GM19240 (cell line): ENCODE measurements at regions not wholly inside any gene's neighbourhood (a gene's known extent, or its start where the extent isn't known, plus 50 kb on each side); places are given as distances from the start of the nearest gene placed in this dataset.
"Not testable (repeated sequence)": the region's sequence is repeated elsewhere in the genome, so short reads cannot be mapped to it uniquely, and the experiment has no call there.

ENCODE experiments used
- DNase-seq: peaks from one replicate; pipeline ENCODE4 v3.0.0; 2011; ENCODE audit warnings: low spot score; ENCODE audit not compliant: insufficient read length

DNA sequence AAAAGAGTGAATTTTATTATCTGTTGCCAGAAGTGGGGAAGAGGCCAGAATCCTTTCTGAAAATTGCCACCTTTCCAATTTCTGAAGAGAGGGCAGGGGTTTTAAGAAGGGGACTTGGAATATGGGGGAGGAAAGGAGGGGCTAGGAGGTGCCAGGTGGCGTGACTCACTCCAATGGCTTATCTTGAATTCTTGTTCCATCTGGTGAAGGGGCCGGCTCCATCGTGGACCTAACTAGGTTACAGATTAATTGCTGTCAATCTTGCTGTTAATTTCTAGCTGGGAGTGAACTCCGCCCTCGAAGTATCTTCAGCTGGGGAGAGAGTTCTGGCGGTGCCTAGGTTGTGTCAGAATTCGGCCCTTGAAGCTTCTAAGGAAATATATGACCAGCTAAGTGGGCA, 138.7 kb downstream of the YTHDC2 start:
- no peak for DNase-seq

DNA sequence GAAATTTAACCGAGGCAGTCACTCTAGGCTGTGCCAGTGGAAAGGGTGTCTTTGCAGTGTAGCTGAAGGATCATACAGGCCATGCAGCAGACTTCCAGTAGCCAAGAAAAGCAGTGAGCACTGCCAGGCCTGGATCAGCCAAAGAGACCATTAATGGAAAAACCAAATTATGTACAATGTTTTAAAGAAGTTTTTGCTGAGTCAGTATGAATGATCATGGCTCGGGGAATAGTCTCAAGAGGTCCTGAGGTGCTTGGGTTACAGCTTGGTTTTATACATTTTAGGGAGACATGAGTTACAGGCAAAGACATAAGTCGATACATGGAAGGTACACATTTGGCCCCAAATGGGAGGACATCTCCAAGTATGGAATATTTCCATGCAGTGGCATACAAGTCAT, 141.3 kb downstream of the YTHDC2 start:
- DNase-seq: no peak

DNA sequence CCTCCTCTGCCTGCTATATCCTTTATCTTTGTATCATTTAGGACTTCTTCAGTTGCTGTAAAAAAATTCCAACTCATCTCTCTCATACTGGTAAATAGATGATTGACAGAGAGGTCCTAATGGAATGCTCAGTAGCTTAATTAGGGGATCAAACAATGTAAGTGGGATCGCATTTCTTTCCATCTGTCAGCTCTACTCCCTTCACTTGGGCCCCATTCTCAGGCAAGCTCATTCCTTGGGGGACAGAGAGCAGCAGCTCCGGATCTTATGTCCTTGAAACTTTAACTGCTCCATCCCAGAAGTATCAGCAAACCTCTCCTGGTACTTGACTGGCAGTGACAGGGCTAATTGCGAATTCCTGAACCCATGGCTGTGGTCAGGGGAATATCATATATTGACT, 146.7 kb downstream of the YTHDC2 start:
- no peak for DNase-seq

DNA sequence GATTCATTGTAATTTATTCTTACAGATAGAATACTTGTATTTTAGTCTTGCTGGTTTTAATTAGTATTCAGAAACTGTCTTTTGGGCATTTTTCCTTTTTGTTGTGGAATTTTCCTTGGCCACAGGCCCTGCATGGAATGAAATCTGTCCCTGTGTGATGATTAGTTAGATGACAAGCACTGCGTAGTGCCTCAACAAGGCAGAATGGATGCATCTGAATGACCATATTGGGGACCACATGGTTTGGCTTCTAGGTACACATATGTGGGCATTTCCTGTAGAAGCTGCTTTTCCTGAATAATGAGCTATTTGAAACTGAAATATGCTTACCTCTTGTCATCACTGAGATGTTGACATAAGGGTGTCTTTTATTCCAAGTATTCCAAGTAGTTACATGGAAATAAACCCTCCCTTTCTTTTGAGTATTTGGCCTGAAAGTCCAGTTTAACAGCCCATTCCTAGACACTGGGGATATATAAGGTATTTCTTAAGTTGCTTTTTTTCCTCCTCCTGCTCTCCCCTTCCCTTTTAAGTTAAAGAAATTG, 147.3 kb downstream of the YTHDC2 start:
- no peak for DNase-seq

DNA sequence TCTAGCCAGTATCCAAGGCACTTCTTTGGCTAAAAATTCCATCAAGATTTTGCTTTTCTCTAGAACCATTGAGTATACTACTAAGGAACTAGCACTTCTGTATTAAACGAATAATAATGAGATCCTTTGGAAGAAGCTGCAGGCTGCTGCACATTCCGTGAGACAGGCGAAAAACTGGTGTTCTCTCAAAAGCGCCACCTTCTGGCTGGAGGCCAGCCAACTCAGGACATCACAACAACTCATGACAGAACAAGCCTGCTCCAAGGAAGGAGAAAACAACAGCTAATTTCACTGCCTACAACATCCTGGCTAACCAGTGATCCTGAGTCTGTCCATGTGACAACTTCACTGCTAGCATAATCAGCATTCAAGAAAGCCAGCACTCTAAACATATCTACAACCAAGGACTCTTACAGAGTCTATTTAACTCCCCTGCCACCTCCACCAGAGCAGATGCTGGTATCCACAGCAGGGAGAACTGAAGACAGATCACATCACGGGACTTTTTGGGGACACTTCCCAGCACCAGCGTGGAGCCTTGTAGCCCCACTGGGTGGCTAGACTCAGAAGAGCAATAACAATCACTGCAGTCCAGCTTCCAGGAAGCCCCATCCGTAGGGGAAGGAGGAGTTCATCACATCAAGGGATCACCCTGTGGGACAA, 150.5 kb downstream of the YTHDC2 start:
- DNase-seq: no peak

DNA sequence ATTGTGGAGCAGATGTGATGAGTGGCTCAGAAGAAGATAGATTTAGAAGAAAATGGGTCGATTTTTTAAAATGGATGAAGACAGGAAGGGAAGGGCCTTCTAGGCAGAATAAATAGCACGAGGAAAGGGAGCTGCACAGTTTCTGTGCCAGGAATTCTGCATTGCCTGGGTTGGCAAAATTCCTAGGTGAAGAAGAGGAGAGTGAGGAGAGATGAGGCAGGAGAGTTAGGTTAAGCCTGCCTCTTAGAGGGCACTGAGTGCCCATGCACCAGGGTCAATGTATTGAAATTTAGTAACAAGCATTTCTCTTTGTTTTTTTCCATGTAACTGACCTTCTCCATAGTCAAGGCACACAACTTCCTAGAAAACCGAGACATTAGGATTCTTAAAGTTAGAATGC, 159.5 kb downstream of the YTHDC2 start:
- no peak for DNase-seq

DNA sequence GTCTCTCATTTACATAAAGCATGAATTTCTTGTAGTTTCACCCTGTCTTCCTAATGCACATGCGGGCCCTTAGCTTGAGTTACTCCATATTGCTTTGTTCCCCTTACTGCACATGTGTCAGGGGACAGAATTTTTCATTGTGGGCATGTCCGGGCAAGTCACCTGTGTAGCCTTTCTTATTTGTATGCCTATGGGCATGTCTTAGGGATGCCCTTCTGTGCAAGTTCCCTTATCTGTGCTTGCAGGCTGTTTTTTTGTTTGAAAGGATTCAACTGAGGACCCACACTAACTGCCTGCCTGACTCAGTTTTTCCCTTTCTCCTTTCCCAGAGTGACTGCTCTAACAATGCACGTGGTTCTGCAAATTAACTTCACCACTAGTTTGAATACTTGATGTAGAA, 161.7 kb downstream of the YTHDC2 start:
- no peak for DNase-seq

DNA sequence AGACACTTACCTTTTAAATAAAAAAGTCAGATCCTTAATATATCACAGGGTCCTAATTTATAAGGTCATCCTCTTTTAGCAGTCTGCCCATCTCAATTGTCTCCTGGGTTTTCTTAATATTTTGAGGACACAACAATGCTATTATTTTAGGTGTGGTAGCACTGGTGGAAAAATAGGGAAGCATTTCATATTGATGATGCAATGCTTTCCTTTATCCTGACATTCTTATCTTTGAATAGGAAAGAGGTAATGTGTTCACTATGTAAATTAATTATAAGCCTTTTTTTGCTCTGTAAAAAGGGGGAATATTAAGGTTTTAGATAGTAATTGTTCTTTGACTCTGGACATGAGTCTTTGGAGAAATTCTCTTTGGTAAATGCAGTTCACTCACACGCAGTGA, 164.7 kb downstream of the YTHDC2 start:
- no peak for DNase-seq

DNA sequence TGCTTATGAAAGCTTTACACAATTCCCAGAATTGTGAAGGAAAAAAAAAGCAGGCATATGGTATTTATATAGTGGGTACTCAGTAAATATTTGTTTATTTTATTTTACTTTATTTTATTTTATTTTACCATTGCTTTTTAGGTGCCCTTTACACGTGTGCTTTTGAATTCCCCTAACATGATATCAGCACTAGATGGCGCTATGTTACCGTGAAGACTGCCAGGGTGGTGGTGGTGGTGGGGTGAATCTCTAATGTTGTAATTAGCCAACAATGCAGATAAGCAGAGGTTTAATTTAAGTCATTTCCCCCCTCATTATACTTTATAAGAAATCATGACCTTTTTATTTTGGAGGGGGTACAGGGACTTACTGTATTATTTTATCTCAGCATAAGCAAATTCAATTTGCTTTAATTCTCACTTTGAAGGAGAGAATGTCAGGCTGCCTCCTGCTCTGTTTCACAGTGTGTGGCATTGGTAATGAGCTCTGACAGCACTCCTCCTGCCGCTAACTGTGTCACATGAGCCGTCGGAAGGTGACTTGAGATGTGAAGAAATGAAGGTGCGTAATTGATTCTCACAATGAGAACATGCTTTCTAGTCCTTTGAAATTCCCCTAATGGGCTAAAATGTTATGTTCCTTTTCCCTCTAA, 165.6 kb downstream of the YTHDC2 start:
- peak; percentile 6 for DNase-seq

DNA sequence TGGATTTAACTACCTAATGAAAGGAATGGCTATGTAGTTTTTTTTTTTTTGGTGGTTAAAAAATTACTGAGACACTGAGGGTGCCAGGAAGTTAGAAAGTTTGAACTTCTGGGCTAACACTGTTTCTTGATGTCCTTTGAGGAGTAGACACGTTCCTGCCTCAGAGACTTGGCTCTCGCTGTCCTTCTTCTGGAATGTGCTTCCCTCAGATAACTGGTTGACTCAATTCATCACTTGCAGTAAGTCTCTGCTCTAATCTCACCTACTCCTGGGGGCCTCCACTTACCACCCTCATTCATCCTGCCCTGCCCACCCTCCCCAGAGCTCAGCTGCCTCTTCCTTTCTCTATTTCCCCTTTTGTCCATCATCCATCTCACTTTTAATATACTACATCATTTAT, 167.0 kb downstream of the YTHDC2 start:
- no peak for DNase-seq

DNA sequence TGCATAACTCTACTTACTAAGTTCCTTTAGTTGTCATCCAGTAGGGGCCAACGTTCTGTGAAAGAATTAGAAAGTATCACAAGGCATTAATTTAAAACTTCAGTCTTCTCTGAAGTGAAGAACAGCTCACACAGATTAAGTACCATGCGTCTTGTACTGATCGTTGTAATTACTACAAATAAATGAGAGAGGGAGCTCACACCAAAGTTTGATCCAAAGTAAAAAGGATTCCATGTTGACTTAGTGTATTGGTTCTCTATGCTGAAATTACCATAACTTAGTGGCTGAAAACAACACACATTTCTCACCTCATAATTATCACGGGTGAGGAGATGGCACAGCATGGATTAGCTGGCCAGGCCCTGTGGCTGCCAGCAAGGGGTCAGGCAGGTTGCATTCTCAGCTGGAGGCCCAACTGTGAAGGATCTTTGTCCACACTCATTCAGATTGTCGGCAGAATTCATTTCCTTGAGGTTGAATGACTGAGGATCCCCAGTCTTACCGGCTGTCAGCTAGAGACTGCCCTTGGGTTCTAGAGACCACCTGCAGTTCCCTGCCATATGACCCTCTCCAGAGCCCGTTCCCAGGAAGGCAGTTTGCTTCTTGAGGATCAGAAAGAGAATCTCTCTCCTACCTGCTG, 169.1 kb downstream of the YTHDC2 start:
- no peak for DNase-seq

DNA sequence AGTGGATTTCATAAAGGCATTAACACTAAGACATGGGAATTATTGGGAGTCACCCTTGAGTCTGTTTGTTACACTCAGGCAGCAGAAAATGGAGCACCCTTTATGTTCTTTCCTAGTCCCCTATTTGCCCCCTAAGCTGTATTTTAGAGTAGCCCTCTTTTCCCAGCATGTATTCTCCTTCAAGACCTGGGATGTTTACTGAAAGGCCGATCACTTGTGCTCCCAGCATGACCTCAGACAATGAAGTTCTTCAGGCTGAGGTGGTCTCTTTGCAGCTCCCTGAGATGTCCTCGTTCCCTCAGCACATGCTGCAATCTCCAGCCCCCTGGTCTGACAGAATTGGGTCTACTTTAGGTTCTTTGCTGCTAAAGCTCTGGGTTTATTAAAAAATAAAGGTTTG, 169.7 kb downstream of the YTHDC2 start:
- no peak for DNase-seq

DNA sequence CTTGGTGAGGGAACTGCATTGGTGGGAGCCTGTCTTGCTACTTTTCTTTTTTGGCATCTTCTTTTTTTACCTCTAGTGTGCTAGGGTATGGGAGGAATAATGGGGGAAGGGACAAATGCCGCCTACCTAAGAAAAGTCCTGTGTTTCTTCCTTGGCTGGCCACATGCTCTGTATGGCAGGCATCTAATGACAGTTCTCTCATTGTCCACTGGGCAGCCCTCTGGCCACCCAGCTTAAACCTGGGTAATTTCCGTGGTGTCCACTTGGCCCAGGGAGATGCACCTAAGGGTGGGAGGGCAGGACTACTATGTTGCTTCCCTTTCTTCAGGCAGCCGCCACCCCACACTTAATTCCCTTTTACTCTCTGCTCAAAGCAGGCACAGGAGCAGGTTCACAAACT, 173.1 kb downstream of the YTHDC2 start:
- DNase-seq: no peak

DNA sequence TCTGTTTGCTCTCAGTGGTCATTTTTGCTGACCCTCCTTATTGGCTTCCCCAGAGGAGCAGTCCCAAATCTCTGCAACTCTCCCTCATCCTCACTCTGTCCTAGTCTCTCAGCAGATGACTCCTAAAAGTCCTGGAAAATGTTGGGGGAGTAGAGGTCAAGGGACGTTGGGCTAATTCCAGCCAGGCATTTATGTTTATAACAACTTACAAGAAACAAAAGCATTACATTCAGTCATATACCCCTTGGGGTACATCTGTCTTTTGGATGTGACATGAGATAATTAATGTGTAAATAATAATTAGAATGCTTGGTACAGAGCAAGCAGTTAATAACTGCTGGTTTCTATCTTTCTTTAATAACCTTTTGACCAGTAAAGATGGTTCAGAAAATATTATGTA, 176.2 kb downstream of the YTHDC2 start:
- DNase-seq: no peak

DNA sequence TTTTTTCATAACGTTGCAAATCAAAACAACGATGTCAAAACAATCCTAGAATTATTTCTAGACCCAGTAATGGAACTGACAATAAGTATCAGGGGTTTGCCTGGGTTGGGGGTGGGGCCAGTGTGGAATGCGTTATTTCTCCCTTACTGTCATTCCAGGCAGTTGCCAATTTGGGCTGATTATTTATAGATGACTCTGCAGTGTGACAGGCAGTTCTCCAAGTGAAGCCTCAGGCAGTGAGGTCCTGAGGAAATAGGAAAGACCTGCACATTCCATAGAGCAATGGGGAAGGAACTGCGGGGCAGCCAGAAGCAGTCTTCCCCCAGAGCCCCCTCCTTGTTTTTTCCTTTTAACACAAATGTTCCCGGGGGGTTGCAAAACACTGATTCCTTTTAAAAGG, 179.0 kb downstream of the YTHDC2 start:
- no peak for DNase-seq

DNA sequence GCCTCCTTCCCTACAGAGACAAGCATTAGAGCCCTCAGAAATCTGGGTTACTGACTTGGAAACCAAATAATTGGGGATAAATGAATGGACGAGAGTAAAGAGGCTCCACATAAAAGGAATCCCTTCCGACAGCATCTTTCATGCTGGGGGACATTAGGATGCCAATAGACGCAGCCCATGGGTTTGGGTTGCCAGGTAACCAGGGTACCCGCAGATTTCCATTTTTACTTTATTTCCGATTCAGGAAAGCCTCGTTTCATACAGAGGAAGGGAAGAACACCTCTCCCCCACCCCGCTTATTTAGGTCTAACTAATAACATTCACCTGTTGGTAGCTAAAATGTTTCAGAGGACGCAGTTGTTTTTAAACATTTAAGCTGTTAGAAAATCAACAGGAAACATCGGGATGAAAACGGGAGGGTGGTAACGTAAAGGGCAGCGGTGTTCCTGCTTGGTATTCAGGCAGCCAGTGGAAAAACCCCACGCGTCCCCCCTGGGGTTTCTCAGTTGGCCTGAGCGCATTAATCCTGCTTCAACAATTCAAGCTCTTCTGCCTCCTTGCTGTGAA, 179.5 kb downstream of the YTHDC2 start:
- DNase-seq: no peak

DNA sequence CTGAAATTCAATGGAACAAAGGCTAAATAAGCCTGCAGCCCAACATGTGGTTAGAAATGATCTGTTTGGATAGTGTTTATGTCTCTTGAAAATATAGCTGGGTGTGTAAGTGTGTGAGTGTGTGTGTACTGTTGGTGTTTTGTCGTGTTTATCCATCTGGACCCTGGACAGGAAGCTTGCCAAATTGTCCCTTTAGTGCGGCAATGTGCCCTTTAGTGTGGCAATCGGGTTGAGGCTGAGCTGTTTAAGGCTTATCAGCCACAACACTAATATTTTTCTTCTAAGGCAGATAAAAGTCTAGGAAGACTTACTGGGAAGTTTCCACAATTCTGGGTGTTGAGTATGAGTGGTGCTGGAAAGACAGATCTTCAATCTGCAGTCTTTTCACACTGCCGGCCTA, 180.2 kb downstream of the YTHDC2 start:
- no peak for DNase-seq

DNA sequence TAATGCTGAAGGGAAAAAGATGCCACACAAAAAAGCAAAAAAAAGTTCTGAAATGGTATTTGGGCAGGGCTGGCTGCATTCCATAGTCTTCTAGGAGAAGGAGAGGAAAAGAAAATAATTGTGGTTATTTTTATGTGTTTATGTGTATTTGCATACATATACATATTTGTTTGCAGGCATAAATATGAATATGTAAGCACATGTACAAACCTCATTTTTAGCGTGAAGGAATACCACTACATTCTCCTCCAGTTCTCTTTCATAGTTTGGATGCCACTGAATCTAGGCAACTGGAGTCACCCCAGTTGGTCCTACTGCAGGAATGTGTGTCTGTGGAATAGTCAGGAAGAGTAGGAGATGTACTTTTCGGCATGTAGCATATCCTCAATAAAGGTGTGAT, 181.1 kb downstream of the YTHDC2 start:
- DNase-seq: no peak

DNA sequence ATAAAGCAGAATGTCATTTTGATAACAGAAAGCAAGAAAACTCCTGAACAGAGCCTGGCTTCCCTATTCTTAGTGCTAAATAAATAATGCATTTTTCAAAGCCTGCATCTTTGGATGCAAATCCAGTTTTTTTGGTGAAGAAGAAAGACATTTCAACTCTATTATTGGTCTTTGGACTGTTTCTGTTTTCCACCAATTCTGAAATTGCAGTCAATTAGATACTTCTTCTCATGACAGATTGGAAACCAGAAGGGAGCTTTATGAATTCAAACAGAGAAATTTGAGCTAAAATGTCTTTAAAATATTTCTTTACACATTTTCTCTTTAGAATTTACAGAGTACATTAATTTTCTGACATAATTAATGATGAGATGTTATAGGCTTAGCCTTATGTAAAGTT, 189.8 kb downstream of the YTHDC2 start:
- DNase-seq: no peak

DNA sequence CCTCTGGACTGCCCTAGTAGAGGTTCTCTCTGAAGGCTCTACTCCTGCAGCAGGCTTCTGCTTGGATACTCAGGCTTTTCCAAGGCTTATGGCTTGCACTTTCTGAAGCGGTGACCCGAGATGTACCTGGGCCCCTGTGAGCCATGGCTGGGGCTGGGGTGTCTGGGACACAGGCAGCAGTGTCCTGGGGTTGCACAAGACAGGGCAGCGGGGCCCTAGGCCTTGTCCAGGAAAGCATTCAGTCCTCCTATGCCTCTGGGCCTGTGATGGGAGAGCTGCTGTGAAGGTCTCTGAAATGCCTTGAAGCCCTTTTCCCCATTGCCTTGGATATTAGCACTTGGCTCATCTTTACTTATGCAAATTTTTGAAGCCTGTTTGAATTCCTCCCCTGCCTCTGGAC, 192.2 kb downstream of the YTHDC2 start:
- DNase-seq: no peak

DNA sequence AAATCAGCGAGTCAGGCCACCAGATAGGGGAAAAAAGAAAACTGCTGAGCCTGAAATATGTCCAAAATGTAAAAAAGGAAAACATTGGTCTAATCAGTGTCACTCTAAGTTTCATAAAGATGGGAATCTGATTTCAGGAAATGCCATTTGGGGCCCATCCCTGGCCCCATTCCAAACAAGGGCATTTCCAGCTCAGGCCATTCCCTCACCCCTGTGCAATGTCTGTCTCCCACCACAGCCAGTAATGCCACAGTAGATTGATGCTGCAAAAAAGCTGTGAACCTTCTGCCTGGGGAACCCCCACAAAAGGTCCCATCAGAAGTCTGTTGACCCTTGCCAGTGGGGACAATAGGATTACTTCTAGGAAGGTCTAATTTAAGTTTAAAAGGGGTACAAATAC, 199.6 kb downstream of the YTHDC2 start:
- no peak for DNase-seq

DNA sequence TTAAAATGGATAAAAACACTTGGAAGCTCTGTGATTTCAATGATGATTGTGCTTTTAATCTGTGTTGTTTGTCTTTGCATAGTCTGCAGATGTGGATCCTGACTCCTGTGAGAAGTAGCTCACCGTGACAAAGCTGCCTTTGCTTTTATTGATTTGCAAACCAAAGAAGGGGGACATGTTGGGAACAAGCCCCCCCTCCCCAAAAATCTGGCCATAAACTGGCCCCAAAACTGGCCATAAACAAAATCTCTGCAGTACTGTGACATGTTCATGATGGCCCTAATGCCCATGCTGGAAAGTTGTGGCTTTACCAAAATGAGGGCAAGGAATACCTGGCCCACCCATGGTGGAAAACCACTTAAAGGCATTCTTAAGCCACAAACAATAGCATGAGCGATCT, 202.4 kb downstream of the YTHDC2 start:
- DNase-seq: not testable (repeated sequence)
